ENCODE measurements at regions not wholly inside any gene's neighbourhood (a gene's known extent, or its start where the extent isn't known, plus 50 kb on each side); places are given as distances from the start of the nearest gene placed in this dataset.

- TF ChIP-seq ZNF274 (IDR thresholded peaks at IDR 0.05; ENCODE audit: low read depth, low read length) (no peak), SUZ12 (IDR thresholded peaks at IDR 0.05; ENCODE audit: extremely low read depth, insufficient read depth, insufficient read length) (no peak), YY1 (IDR thresholded peaks at IDR 0.05; ENCODE audit: insufficient read depth, insufficient read length) (no peak)
These were observed 59.4 kb upstream of the PITX2 start for GRCh38 chr4:110682311-110682710.

Measured in NT2/D1 (cell line).